HG02759 (cell line): ENCODE measurements at regions not wholly inside any gene's neighbourhood (a gene's known extent, or its start where the extent isn't known, plus 50 kb on each side); places are given as distances from the start of the nearest gene placed in this dataset.
"Not testable (repeated sequence)": the region's sequence is repeated elsewhere in the genome, so short reads cannot be mapped to it uniquely, and the experiment has no call there.

Experiments used
- ATAC-seq: cut with Tn5 transposase; IDR thresholded peaks from one replicate; pipeline ENCODE4 v1.9.1; 2021; ENCODE audit warnings: mild to moderate bottlenecking, moderate library complexity; ENCODE audit not compliant: unreplicated experiment

DNA sequence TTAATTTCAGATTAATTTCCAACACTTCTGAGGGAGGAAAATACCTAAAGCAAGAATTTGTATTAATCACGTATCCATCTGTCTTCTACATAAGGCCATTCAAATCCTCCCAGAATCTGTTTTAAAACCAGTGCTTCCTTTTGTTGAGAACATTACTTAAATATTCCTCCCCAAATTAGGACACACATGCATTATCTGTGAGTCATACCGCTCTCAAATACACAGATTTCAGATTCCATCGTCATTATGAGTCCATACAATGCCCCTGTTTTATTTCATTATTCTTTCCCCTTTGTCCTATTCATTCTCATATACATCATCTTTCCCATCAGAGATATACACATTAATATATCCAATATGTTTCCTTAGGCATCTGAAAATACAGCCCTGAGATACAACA is 57.3 kb upstream of the PRSS12 start:
- ATAC-seq = no peak

DNA sequence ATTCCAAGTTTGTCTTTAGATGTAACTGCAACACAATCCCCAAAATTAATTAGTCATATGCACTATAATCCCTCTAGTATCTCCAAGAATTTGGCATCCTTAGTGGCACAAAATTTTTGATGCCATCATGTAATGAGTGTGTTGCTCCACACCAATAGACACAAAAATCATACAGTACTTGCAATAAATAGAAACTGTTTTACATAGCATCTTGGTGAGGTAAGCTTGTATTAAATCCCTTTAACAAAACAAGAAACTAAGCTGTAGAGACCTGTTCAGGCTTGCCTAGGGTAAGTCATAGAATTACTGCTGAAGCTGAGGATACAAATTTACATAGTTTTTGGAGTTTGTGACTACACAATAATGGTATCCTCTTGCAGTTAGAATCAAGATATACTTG is 64.5 kb upstream of the PRSS12 start:
- ATAC-seq = no peak

DNA sequence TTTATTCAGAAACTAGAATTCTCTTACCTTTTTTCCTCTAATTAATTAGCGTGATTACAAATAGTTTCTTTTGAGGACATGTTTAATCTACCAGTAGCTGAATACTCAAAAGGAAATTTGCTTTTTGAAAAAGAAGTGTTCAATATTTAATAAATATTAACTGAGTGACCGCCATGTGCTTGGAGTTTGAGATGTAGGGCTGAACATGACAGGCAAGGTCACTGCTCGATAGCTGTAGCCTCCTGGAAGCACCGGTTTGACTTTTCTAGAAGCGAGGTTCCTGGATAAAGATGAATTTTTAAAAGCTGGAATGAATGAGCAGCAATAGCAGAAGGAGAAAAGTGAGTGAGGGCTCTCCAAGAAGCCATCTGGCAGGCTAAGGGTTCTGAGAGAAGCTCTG is 65.0 kb upstream of the PRSS12 start:
- not testable (repeated sequence) for ATAC-seq

DNA sequence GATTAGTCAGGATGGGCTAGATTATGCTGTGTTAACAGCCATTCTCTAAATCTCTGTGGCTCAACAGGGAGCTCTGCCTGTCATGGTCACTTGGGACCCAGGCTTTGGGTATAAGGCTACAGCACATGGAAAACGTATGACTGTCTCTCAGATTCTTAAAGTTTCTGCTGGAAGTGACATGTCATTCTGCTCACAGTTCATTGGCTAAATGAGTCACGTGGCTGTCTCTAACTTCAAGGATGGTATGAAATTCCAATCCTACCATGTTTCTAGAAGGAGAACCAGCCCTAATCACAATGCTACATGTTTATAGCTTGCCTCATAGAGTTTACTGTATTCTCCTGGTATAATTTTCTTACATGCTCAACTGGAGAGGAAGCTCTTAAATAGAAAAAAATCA is 65.6 kb upstream of the PRSS12 start:
- not testable (repeated sequence) for ATAC-seq

DNA sequence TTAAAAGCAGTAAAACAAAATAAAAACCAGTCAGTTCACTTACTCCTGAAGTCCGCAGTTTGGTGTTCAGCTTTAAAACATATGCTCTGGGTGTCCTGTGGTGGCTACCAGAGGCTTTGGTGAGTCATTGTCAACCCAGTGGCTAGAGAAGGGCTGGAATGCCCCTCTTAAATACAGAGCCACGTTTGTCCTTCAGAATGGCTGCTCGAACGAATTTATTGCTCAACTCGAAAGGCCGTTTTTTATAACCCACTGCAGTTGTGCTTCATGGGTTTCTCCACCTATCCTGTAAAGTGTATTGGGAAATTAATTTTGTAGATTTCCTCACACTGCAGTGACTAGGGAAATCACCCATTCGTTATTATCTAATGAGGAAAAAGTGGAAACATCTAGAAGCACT is 66.8 kb upstream of the PRSS12 start:
- ATAC-seq = not testable (repeated sequence)

DNA sequence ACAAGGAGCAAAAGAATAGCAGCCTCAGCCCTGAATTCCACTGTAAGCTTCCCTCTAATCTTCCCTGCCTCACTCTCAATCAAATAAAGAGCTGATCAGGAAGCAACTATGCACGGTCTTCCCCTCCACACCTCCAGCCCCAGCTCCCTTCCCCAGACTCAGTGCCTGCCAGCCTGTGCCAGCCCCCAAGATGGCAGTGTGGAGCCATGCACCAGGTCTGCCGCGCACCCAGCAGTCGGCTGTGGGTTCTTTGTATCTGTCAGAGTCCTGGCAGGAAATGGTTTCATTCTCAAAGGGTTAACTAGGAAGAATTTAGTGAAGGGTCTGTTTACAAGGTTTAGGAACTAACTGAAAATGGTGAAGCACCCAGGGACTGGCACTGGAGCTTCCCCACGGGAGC is 71.3 kb upstream of the PRSS12 start:
- not testable (repeated sequence) for ATAC-seq

DNA sequence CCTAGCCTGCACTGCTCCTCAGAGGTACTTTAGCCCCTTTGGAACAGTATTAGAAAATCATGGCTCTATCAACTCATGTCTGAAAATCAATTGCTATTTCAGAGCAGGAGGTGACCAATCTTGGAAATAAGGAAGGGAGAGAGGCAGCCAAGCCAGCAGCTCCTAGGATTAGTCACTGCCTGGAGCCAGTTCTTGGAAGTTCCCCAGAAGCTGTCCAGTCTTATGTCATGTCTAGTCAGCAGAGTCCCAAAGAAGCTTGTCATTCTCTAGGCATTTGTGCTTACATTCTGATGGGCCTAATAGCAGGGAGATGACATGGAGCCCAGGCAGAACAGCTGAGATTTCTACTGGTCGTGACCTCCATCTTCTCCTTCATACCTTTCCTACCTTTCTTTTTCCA is 76.1 kb upstream of the PRSS12 start:
- ATAC-seq = not testable (repeated sequence)

DNA sequence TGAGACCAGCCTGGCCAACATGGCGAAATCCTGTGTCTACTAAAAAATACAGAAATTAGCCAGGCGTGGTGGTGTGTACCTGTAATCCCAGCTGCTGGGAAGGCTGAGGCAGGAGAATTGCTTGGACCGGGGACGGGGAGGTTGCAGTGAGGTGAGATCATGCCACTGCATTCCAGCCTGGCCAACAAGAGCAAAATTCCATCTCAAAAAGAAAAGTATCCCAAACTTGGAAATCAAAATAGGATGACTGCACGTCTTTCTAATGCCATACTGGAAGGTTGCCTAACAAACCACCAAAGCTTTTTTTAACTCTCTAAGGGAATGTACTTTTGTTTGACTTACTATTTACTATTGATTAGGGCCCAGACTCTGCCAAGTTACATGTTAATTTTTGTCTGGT is 79.6 kb upstream of the PRSS12 start:
- ATAC-seq = not testable (repeated sequence)

DNA sequence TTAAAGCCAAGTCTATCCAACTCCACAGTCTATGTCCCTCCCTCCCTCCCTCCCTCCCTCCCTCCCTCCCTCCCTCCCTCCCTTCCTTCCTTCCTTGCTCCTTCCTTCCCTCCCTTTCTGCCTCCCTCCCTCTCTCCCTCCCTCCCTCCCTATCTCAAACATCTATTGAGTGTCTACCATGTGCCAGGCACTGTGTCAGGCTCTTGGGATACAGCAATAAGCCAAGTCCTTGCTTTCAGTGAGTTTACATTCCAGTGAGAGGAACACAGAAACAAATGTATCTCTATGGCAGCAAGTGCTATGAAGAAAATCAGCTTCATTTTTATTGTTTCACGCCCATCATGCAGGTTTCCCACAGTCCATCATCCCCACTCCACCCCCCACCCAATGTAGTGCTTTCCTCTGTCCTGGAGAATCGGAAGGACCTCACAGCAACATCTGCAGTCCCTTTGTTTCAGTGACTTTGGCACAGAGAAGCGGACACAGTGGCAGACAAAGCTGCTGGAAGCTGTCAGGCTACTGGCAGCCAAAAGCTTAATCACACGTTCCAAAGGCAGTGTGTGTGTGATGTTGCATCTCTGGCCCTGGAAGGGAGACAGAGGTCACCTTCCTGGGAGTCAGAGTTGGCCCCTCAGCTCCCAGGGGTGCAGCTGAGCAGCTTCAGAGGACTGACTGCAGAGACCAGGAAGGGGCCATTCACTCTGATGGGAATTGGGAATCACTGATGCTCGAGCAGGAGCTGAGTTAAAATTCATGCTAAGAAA is 81.0 kb upstream of the PRSS12 start:
- ATAC-seq = not testable (repeated sequence)

DNA sequence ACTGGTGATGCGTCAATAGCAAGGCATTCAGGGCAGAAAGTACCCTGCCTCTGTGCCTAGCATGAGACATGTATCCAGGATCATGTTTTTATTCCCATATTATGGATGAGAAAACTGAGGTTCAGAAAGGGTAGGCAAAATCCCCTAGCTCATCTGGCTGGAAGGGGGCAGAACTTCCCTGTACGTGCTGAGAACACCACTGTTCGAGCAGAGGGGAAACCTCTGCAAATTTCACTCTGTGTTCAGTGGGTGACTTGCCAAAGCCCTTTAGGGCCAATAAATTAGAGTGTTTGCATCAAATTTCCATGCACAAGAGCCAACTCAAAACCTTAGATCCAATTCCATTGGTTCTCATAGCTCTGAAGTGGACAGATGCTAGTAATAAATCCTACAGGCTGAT is 82.6 kb upstream of the PRSS12 start:
- ATAC-seq = not testable (repeated sequence)

DNA sequence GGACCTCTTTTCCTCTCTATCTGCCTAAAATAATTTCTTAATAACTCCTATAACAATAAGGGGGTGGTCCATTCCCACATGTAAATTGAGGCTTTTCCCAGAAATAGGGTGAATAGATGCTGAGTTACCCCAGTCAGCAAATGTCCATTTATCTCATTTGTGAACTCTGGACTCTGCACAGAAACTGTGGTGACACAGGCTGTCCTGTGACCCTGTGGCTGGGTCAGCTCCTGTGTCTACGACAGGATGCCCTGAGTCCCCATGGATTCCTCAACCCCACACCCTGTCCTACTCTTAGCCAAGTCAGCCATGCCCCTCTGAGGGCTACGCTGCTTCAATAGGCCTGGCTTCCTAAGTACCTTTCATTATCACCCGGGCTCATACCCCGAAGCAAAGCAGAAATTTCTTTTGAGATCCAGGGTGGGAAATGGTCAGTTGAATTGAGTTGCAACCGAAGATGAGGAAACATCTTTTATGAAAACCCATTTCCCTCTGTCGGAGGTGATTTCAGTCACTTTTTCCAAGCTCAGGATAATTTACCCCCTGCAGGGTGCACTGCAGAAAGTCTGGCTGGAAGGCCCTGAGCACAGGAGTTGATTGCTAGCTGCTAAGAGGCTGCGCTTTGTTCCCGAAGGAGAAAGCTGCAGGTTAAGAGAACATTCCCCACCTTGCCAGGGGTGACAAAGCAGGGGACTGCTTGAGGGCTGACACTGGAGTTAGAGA is 89.5 kb upstream of the PRSS12 start:
- not testable (repeated sequence) for ATAC-seq

DNA sequence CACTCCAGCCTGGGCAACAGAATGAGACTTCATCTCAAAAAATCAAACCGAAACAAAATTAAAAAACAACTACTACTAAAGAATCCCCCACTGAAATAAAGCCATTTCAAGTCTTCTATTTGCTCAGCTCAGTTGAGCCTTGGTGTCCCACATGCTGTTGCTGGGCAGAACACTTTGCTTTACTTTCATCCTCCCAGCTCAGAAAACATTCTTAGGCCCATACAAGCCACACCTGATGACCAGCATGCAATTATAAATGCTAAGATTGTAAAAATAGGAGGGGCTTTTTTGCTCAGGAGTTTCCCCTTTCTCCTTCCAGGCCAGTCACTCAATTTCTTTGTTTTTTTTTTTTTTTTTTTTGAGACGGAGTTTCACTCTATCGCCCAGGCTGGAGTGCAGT is 94.6 kb upstream of the PRSS12 start:
- ATAC-seq = not testable (repeated sequence)

DNA sequence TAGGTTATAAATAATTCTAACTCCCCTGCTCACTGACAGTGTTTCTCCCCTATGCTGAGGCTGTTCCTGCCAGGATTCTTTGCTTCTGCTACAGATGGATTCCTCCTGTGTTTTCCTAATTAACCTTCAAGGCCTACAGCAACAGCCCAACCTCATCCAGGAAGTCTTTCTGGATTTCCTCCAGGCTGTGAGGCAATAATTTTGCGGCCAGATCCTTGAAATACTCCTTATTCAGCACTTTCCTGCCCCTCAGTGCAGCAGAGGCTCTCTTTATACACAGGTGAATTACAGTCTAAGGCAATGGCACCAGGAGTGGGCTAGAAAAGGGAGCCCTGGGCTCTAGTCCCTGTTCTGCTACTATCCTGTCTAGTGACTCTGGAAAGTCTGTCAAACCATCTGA is 102.1 kb upstream of the PRSS12 start:
- ATAC-seq = not testable (repeated sequence)

DNA sequence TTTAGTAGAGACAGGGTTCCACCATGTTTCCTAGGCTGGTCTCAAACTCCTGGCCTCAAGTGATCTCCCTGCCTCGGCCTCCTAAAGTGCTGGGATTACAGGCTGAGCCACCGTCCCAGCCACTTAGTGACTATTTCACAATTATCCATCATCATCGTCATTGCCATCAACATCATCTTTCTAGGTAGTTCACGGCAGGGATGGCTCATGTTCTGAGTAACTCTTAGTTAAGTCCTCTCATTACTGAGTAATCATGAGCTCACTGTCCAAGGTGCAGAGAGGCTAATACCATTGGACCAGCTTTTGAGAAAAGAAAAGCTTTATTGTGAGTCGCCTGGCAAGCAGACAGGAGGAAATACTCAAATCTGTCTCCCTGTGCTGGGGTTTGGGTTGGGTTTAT is 108.6 kb upstream of the PRSS12 start:
- not testable (repeated sequence) for ATAC-seq

DNA sequence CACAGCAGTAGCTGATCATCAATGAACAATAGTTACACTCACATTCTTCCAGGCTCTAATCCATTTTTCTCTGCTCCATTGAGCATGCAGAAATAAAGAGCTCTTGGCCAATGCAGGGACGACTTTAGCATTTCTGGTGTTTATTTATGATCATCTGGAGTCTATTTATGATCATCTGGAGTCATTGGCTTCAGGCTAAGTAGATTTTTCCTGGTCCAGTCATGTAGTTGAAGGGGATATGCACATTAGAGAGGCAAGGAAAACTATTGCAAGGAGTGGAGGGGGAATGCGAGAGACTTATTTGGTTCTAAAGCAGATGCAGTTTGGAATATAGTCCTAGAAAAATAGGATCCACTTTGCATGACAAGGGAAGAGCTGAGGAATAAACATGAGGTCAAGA is 113.0 kb upstream of the PRSS12 start:
- not testable (repeated sequence) for ATAC-seq

DNA sequence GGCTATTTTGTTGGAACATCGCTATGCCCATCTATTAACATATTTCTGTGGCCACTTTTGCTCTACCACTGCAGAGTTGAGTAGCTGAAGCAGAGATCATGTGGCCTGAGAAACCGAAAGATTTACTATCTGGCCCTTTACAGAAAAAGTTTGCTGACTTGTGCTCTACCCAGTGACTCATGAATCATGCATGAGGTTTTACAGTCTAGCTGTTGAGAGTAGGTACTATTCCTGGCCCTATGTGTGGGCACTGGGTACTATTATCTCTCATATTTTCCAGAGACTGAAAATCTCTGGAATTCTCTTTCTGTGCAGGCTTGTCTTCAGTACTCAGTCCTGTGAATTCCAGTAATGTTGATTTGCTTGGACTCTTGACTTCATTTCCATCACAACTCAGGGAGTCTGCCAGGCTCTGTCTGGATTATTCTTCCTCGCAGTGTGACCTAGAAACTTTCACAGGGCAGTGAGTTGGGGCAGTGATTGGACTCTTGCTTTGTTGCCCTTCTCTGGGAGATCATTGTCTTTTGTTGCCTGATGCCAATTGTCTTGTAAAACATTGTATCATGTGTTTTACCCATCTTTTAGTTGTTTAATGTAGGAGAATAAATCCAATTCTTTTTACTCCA is 121.3 kb upstream of the PRSS12 start:
- not testable (repeated sequence) for ATAC-seq

DNA sequence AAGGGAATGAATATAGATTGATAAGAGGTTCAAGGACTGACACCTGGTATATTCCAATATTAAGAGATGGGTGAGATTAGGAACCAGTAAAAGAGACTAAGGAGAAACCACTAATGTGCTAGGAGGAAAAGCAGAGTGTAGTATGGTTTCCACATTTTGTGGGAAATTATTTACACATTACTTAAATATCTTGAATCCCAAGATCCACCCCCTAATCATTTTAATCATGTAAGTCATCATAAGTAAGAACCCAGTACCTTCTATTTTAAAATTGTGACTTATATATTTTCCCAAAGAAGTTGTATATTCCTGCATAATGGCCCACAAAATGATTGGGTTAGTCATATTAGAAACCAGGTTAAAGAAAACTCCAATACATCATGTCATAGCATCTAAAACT is 122.0 kb upstream of the PRSS12 start:
- not testable (repeated sequence) for ATAC-seq

DNA sequence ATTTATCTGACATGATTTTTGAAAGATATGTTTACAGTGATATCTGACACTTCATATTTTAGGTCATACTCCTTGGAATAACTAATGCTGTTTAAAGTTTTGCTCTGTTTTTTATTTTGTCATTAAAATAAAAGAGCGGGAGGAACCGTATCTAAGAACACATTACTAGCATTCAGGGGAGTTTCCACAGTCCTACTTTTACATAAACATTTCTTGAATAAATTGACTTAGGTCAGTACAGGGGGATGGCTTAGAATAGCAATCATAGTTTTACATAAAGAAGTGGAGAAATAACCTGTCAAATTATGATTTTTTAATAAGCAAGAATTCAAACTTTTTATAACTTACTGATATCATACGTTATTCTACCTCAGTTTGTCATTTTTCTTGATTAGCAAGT is 123.1 kb upstream of the PRSS12 start:
- not testable (repeated sequence) for ATAC-seq

DNA sequence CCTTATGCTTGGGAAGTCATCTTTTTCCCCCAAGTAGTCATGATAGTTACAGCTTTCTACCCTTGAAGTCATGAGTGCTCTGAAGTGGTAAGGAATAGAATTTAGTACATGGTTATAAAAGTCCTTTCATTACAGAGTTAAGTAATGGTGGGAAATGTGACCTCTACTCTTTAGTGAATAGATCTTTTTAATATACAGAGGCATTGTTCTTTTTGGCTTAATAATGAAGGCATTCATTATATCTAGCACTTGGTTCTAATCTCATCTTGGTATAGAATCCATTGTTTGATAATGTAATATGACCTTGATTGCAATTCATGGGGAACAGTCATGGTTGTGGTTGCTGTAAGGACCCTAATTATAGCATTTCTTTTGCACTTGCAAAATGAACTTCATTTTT is 125.0 kb upstream of the PRSS12 start:
- not testable (repeated sequence) for ATAC-seq

DNA sequence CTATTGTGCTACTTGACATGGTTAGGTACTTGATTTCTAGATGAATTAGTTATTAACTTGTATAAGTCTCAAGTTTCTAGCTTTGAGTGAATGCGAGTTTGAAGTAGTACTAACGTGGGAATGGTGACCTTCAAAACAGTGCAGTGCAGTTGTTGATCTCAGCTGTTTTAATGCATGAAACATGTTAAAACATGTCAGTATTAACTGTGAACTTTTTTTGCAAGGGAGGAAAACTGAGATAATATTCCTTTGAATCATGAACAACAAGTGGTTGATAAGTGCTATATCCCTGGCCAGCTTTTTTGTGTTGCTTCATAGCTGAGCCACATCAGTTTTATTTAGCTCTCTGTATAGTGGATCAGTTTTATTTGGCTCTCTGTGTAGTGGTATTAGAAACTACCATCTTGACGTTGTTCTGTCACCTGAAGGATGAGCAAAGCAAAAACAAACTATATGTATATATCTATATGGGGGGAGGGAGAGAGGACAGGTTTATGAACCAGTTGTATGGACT is 133.1 kb upstream of the PRSS12 start:
- not testable (repeated sequence) for ATAC-seq

DNA sequence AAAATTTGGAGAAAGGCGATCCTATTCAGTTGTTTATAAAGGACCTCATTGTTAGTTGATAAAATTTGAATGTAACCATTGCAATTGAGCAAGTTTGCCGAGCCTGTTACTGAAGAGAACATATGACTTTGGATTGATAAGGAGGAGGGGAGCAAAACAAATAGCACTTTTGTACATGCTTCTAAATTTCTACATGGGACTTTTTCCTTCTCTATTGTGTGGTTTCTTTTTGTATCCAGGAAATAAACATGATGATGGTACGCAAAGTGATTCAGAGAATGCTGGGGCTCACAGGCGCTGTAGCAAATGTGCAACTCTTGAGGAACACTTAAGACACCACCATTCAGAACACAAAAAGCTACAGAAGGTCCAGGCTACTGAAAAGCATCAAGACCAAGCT is 140.2 kb upstream of the PRSS12 start:
- not testable (repeated sequence) for ATAC-seq

DNA sequence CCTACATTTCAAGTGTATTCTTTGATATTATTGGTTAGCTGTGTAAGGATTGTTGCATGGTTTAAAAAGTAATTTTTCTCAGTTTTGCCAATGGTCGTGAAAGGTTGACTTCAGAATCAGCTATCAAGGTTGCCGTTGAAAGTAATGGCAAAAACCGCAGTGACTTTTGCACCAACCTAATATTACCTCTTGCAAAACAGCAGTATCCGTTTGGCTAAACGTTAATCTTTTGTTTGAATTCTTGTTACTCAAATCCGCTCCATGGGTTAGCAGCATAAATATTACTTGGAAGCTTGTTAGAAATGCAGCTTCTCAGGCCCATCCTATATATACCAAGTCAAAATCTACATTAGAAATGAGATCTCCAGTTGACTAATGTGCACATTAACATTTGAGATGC is 141.6 kb upstream of the PRSS12 start:
- ATAC-seq = not testable (repeated sequence)
